ENCODE measurements at regions not wholly inside any gene's neighbourhood (a gene's known extent, or its start where the extent isn't known, plus 50 kb on each side); places are given as distances from the start of the nearest gene placed in this dataset.

DNA sequence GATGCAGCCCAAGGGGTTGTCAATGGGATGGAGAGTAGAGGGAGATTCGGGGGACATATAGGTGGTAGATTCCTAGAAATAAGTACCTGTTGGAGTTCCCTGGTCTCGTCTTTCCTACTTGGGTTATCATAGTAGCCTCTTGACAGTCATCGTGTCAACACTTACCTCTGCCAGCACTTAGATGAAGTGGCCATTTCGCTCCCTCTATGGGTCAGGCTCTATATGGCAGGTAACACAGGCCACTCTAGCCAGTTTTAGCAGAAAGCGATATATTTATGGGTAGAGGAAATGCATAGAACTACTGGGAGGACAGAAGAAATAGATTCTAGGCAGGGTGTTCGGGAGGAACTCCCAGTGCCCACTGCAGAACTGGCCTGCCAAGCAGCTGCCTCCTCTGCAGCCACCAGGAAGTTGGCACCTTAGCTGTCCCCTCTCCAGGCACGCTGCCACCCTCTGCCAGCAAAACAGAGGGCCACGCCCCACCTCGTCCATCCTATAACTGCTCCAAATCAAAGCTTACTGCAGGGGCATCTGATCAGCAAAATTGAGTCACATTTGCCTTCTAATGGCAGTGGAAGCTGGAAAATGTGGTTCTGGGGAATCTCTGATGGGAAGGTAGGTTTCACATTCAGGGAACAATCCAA lies 181.3 kb downstream of the INSIG2 start:
- DNase-seq, result no peak
- Mint-ChIP-seq H3K4me1 (ENCODE audit: low read depth, unreplicated experiment) (no peaks in the 10 kb centered on the region), H3K27me3 (ENCODE audit: unreplicated experiment) (no peaks in the 10 kb centered on the region), H3K9me3 (ENCODE audit: unreplicated experiment) (no peaks in the 10 kb centered on the region), H3K4me3 (ENCODE audit: unreplicated experiment) (no peak overlapping the region), H3K36me3 (ENCODE audit: unreplicated experiment) (no peaks in the 10 kb centered on the region), H3K27ac (ENCODE audit: unreplicated experiment) (no peak overlapping the region)
- TF ChIP-seq, protein P1, sequence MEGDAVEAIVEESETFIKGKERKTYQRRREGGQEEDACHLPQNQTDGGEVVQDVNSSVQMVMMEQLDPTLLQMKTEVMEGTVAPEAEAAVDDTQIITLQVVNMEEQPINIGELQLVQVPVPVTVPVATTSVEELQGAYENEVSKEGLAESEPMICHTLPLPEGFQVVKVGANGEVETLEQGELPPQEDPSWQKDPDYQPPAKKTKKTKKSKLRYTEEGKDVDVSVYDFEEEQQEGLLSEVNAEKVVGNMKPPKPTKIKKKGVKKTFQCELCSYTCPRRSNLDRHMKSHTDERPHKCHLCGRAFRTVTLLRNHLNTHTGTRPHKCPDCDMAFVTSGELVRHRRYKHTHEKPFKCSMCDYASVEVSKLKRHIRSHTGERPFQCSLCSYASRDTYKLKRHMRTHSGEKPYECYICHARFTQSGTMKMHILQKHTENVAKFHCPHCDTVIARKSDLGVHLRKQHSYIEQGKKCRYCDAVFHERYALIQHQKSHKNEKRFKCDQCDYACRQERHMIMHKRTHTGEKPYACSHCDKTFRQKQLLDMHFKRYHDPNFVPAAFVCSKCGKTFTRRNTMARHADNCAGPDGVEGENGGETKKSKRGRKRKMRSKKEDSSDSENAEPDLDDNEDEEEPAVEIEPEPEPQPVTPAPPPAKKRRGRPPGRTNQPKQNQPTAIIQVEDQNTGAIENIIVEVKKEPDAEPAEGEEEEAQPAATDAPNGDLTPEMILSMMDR (IDR thresholded peaks at IDR 0.05; ENCODE audit: partially characterized antibody, unreplicated experiment), result peak; percentile 48

DNA sequence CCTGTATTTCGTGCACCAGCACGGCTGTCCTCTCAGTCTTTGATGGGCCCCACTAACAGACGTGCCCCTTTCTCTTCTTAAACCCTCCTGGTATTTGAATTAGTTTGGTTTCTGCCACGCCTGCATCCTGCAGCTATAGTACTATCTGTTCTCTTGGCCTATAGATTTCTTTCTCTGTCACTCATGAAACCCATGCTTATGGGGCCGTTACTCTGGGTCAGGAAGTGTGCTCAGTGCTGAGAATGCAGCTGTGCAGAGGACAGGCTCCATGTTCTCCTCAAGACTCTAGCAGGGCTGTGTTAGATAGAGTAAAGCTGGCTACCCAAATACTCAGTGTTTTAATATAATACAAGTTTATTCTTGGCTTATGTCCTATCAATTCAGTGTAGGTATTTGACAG lies 180.0 kb downstream of the INSIG2 start:
- no peak for DNase-seq
- Mint-ChIP-seq H3K9me3 (ENCODE audit: unreplicated experiment) (no peaks in the 10 kb centered on the region), H3K27me3 (ENCODE audit: unreplicated experiment) (no peaks in the 10 kb centered on the region), H3K4me1 (ENCODE audit: low read depth, unreplicated experiment) (no peaks in the 10 kb centered on the region), H3K4me3 (ENCODE audit: unreplicated experiment) (no peak overlapping the region), H3K36me3 (ENCODE audit: unreplicated experiment) (no peaks in the 10 kb centered on the region), H3K27ac (ENCODE audit: unreplicated experiment) (no peak overlapping the region)
- TF ChIP-seq, protein P1 (IDR thresholded peaks at IDR 0.05; ENCODE audit: partially characterized antibody, unreplicated experiment), result no peak

DNA sequence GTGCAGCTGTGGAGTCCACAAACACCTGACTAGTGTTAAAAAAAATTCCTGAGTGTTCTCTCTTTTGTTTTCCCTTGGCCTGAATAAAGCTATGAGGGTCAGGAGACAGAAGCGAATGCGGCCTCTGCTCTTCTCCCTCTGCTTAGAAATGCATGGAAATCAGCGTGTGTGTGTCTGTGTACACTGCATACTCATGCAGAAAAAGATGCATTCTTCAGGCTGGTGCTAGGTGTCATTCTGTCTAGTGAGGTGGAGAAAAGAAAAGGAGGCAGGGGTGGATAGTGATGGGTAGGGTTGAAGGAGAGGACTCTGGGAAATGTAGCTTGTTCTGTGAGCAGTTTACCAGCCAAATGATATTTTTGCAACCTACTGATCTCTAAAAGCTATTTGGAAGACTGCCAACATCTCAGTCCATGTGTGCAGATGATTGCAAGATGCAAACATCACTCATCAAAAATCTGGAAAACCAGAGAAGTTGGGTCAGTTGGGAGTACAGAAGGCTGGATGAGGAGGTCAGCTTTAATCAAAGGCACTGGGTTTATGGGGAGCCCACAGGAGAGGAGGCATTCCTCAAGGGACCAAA lies 177.7 kb downstream of the INSIG2 start:
- no peak for DNase-seq
- Mint-ChIP-seq H3K36me3 (ENCODE audit: unreplicated experiment) (no peaks in the 10 kb centered on the region), H3K9me3 (ENCODE audit: unreplicated experiment) (no peaks in the 10 kb centered on the region), H3K27ac (ENCODE audit: unreplicated experiment) (no peak overlapping the region), H3K4me3 (ENCODE audit: unreplicated experiment) (no peak overlapping the region), H3K27me3 (ENCODE audit: unreplicated experiment) (no peaks in the 10 kb centered on the region), H3K4me1 (ENCODE audit: low read depth, unreplicated experiment) (no peaks in the 10 kb centered on the region)
- TF ChIP-seq, protein P1 (IDR thresholded peaks at IDR 0.05; ENCODE audit: partially characterized antibody, unreplicated experiment), result no peak

DNA sequence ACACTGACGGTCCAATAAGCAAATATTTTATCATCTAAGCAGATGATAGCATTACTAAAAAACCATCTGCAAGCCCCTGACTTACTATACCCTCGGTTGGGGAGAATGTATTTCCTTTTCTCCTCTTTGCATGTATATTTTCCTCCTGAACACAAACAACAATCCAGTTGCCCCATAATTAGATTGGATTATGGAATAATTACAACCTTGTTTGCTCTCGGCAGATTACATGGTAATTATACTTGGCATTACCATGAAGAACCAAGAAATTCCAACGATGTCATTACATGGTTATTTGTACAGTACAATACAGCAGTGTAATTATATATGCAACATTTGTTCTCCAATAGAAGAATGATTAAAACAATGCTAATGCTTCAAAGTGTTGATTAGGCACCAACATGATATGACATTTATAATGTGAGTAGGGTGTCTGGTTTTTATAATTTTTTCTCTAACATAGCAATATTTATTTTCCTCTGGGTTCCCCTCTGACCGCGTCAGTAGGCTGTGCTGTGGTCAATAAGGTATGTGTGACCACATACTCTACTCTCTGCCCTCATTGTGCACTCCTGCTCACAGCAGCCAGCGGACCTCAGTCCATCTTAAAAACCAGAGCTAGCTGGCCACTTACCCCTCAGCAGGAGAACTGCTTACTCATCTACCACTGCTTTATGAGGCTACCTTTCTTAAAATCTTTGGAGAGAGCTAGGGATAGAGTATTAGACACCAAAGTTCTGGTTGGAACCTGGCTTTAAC lies 176.1 kb downstream of the INSIG2 start:
- TF ChIP-seq, protein P1 (IDR thresholded peaks at IDR 0.05; ENCODE audit: partially characterized antibody, unreplicated experiment), result no peak
- Mint-ChIP-seq H3K36me3 (ENCODE audit: unreplicated experiment) (no peaks in the 10 kb centered on the region), H3K27me3 (ENCODE audit: unreplicated experiment) (no peaks in the 10 kb centered on the region), H3K27ac (ENCODE audit: unreplicated experiment) (no peak overlapping the region), H3K4me1 (ENCODE audit: low read depth, unreplicated experiment) (no peaks in the 10 kb centered on the region), H3K4me3 (ENCODE audit: unreplicated experiment) (no peak overlapping the region), H3K9me3 (ENCODE audit: unreplicated experiment) (no peaks in the 10 kb centered on the region)
- DNase-seq, result no peak

DNA sequence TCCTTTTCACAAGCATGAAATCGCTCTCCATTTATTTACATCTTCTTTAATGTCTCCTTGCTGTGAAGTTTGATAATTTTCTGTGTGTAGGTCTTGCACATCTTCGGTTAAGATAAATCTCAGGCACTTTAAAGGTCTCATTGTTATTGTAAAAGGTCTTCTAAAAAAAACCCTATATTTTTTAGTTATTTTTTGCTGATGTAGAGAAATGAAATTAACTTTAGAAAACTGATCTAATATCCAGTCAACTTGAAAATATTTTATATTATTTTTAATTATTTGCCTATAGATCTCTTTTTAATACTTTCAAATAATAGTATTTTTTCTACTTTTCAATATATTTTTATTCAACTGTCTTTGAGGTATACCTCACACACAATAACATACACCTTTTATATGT lies 169.4 kb downstream of the INSIG2 start:
- no peak for DNase-seq
- Mint-ChIP-seq H3K27me3 (ENCODE audit: unreplicated experiment) (no peaks in the 10 kb centered on the region), H3K36me3 (ENCODE audit: unreplicated experiment) (no peaks in the 10 kb centered on the region), H3K27ac (ENCODE audit: unreplicated experiment) (no peak overlapping the region), H3K4me1 (ENCODE audit: low read depth, unreplicated experiment) (peaks cover 3% of the 10 kb centered on the region), H3K9me3 (ENCODE audit: unreplicated experiment) (no peaks in the 10 kb centered on the region), H3K4me3 (ENCODE audit: unreplicated experiment) (no peak overlapping the region)
- TF ChIP-seq, protein P1 (IDR thresholded peaks at IDR 0.05; ENCODE audit: partially characterized antibody, unreplicated experiment), result no peak
